IMR-90 (cell line): ENCODE measurements at regions not wholly inside any gene's neighbourhood (a gene's known extent, or its start where the extent isn't known, plus 50 kb on each side); places are given as distances from the start of the nearest gene placed in this dataset.

Source experiments
- ATAC-seq: fragments of 200-7000 bp; cut with Tn5 transposase; 2 replicates; pipeline ENCODE4 v1.9.1; 2020; ENCODE audit warnings: low read depth, mild to moderate bottlenecking, moderate library complexity
- BruUV-seq: library from RNA; stranded (reverse); fragments of 400-500 nt; replicated peaks from 2 replicates; lab custom pipeline; 2021; lab: Mats Ljungman, UMichigan
- CTCF ChIA-PET: fragments of 300-600 bp; formaldehyde crosslinking; extraction: SDS; loops from one replicate; lab custom pipeline; 2021; ENCODE audit warnings: antibody characterized with exemption; lab: Yijun Ruan, JAX
- POLR2A ChIA-PET: fragments of 300-600 bp; sonication (Branson Sonifier 250); formaldehyde crosslinking; loops from one replicate; lab custom pipeline; 2022; ENCODE audit warnings: antibody characterized with exemption; ENCODE audit not compliant: unreplicated experiment; lab: Charles Lee
- DNase-seq: peaks from one replicate; pipeline ENCODE4 v3.0.0; 2013
- H2AFZ ChIP-seq: replicated peaks from 2 replicates; pipeline ENCODE3; 2013; ENCODE audit warnings: low read length, mild to moderate bottlenecking; ENCODE audit not compliant: poor library complexity
- H2AK5ac ChIP-seq: 2 replicates; pipeline ENCODE4 v1.6.1; 2013; ENCODE audit warnings: low read depth, low read length, inconsistent platforms
- H2AK9ac ChIP-seq: replicated peaks from 2 replicates; pipeline ENCODE3; 2013; ENCODE audit warnings: mild to moderate bottlenecking, low read depth, low read length, moderate library complexity; ENCODE audit not compliant: poor library complexity
- H2BK120ac ChIP-seq: 2 replicates; pipeline ENCODE4 v1.6.1; 2013; ENCODE audit warnings: low read depth, low read length, inconsistent platforms
- H2BK15ac ChIP-seq: 3 replicates; pipeline ENCODE4 v1.6.1; 2013; ENCODE audit warnings: low read depth, low read length, inconsistent platforms
- H2BK20ac ChIP-seq: 2 replicates; pipeline ENCODE4 v1.6.1; 2013; ENCODE audit warnings: low read depth, mild to moderate bottlenecking, inconsistent platforms, low read length, moderate library complexity
- H2BK5ac ChIP-seq: 2 replicates; pipeline ENCODE4 v1.6.1; 2013; ENCODE audit warnings: mild to moderate bottlenecking, low read depth, low read length, inconsistent platforms; ENCODE audit not compliant: poor library complexity, severe bottlenecking
- H3K14ac ChIP-seq: replicated peaks from 2 replicates; pipeline ENCODE4 v1.6.1; 2013; ENCODE audit warnings: low read depth, low read length, inconsistent platforms
- H3K18ac ChIP-seq: 2 replicates; pipeline ENCODE4 v1.6.1; 2013; ENCODE audit warnings: low read depth, low read length, control low read depth
- H3K23ac ChIP-seq: 2 replicates; pipeline ENCODE4 v1.6.1; 2013; ENCODE audit warnings: low read depth, low read length, inconsistent platforms
- H3K27ac ChIP-seq: 2 replicates; pipeline ENCODE4 v1.5.1; 2013; ENCODE audit warnings: mild to moderate bottlenecking, control low read depth, low read length; ENCODE audit not compliant: insufficient read depth
- H3K27me3 ChIP-seq: 2 replicates; pipeline ENCODE4 v1.6.1; 2013; ENCODE audit warnings: low read length; ENCODE audit not compliant: control insufficient read depth, insufficient read depth
- H3K36me3 ChIP-seq: 2 replicates; pipeline ENCODE4 v1.6.1; 2013; ENCODE audit warnings: low read length, mixed read lengths; ENCODE audit not compliant: control insufficient read depth, insufficient read depth
- H3K4ac ChIP-seq: 2 replicates; pipeline ENCODE4 v1.6.1; 2013; ENCODE audit warnings: low read depth, low read length, inconsistent platforms
- H3K4me1 ChIP-seq: 2 replicates; pipeline ENCODE4 v1.6.1; 2013; ENCODE audit warnings: low read length, mixed read lengths; ENCODE audit not compliant: control insufficient read depth, insufficient read depth
- H3K4me2 ChIP-seq: 2 replicates; pipeline ENCODE4 v1.6.1; 2013; ENCODE audit warnings: low read depth, mild to moderate bottlenecking, control low read depth, low read length, moderate library complexity
- H3K4me3 ChIP-seq: 2 replicates; pipeline ENCODE4 v1.5.1; 2013; ENCODE audit warnings: low read depth, mild to moderate bottlenecking, control low read depth, low read length, moderate library complexity; ENCODE audit not compliant: insufficient read depth
- H3K56ac ChIP-seq: 2 replicates; pipeline ENCODE4 v1.6.1; 2013; ENCODE audit warnings: low read length, inconsistent platforms; ENCODE audit not compliant: insufficient read depth; ENCODE audit errors: extremely low read depth
- H3K79me1 ChIP-seq, 2 experiments: 2 replicates each; pipeline ENCODE4 v1.6.1; 2013; ENCODE audit warnings: low read length in 2 of 2, inconsistent platforms in 1 of 2, low read depth in 1 of 2
- H3K9ac ChIP-seq: 2 replicates; pipeline ENCODE4 v1.6.1; 2013; ENCODE audit warnings: low read depth, low read length, control low read depth
- H3K9me1 ChIP-seq: 2 replicates; pipeline ENCODE4 v1.6.1; 2013; ENCODE audit warnings: low read length, inconsistent platforms; ENCODE audit not compliant: insufficient read depth
- H3K9me3 ChIP-seq: 2 replicates; pipeline ENCODE4 v1.6.1; 2013; ENCODE audit warnings: low read length; ENCODE audit not compliant: control insufficient read depth, insufficient read depth
- H4K20me1 ChIP-seq: 2 replicates; pipeline ENCODE4 v1.6.1; 2013; ENCODE audit warnings: low read length, inconsistent platforms; ENCODE audit not compliant: insufficient read depth
- H4K5ac ChIP-seq: 2 replicates; pipeline ENCODE4 v1.6.1; 2013; ENCODE audit warnings: mild to moderate bottlenecking, low read depth, low read length, control low read depth
- H4K8ac ChIP-seq, 2 experiments: 2 replicates each; pipeline ENCODE4 v1.6.1; 2013; ENCODE audit warnings: low read depth in 2 of 2, low read length in 2 of 2, control low read depth in 1 of 2, inconsistent platforms in 1 of 2
- H4K91ac ChIP-seq: 2 replicates; pipeline ENCODE4 v1.6.1; 2013; ENCODE audit warnings: low read depth, low read length, inconsistent platforms; ENCODE audit not compliant: insufficient read depth
- BHLHE40 ChIP-seq: fragments of 150-350 bp; IDR thresholded peaks from 2 replicates; pipeline ENCODE4 v1.6.1; 2016; ENCODE audit warnings: mild to moderate bottlenecking, low read depth, low read length
- CEBPB ChIP-seq: IDR thresholded peaks from 2 replicates; pipeline ENCODE4 v1.6.1; 2012; ENCODE audit warnings: low read depth, low read length, improper control_type of control experiment
- CHD1 ChIP-seq: IDR thresholded peaks from 2 replicates; pipeline ENCODE4 v1.6.1; 2012; ENCODE audit warnings: low read depth, low read length, improper control_type of control experiment
- FOS ChIP-seq: fragments of 150-350 bp; IDR thresholded peaks from 2 replicates; pipeline ENCODE4 v1.6.1; 2016; ENCODE audit warnings: low read depth, low read length
- MAFK ChIP-seq: IDR thresholded peaks from 2 replicates; pipeline ENCODE4 v1.6.1; 2012; ENCODE audit warnings: low read depth, low read length, improper control_type of control experiment
- MAZ ChIP-seq: IDR thresholded peaks from 2 replicates; pipeline ENCODE4 v1.6.1; 2012; ENCODE audit warnings: low read depth, mild to moderate bottlenecking, low read length, improper control_type of control experiment, moderate library complexity, borderline replicate concordance
- MXI1 ChIP-seq: IDR thresholded peaks from 2 replicates; pipeline ENCODE4 v1.6.1; 2012; ENCODE audit warnings: low read depth, mild to moderate bottlenecking, low read length, moderate library complexity, borderline replicate concordance
- NFE2L2 ChIP-seq: fragments of 150-350 bp; IDR thresholded peaks from 2 replicates; pipeline ENCODE4 v1.6.1; 2016; ENCODE audit warnings: low read depth, mild to moderate bottlenecking, low read length
- POLR2A ChIP-seq: IDR thresholded peaks from 2 replicates; pipeline ENCODE4 v1.6.1; 2012; ENCODE audit warnings: mild to moderate bottlenecking, low read depth, low read length
- RAD21 ChIP-seq: IDR thresholded peaks from 2 replicates; pipeline ENCODE4 v1.6.1; 2012; ENCODE audit warnings: low read length, improper control_type of control experiment
- RCOR1 ChIP-seq: IDR thresholded peaks from 2 replicates; pipeline ENCODE4 v1.6.1; 2012; ENCODE audit warnings: mild to moderate bottlenecking, low read length, improper control_type of control experiment; ENCODE audit not compliant: insufficient replicate concordance
- RFX5 ChIP-seq: IDR thresholded peaks from 2 replicates; pipeline ENCODE4 v1.8.0; 2012; ENCODE audit warnings: low read depth, mild to moderate bottlenecking, low read length, moderate library complexity
- SMC3 ChIP-seq: fragments of 150-350 bp; IDR thresholded peaks from 2 replicates; pipeline ENCODE4 v1.6.1; 2016; ENCODE audit warnings: low read depth, mild to moderate bottlenecking, antibody characterized with exemption, low read length, moderate library complexity
- WGBS, 2 experiments: methylation state at CpG; one replicate each; pipeline versions ENCODE4 v1.1.5 to v1.1.7; 2013; ENCODE audit warnings: missing lambda C conversion rate in 2 of 2; ENCODE audit not compliant: insufficient read length in 1 of 2; ENCODE audit errors: extremely low coverage in 2 of 2; 5-methylcytosine and 5-hydroxymethylcytosine counted together
- dilution Hi-C: fragments of 300-500 bp; cut with HindIII; formaldehyde crosslinking; loops from one replicate; pipeline ENCODE4 v1.14.3; 2018; ENCODE audit warnings: low sequenced_read_pairs; ENCODE audit not compliant: unreplicated experiment
- in situ Hi-C: fragments of 300-500 bp; cut with MboI; formaldehyde crosslinking; loops from 3 replicates; pipeline ENCODE4 v1.14.3; 2019; ENCODE audit warnings: low sequenced_read_pairs, inconsistent platforms, mixed read lengths
- intact Hi-C: fragments of 100-400 bp; cut with micrococcal nuclease; formaldehyde crosslinking; loops from 2 replicates; pipeline ENCODE4 v1.10.0; 2022
- TF ChIP-seq, protein P1 (sequence below): conservative IDR thresholded peaks from 2 replicates; pipeline ENCODE4 v1.5.1; 2012; ENCODE audit warnings: mild to moderate bottlenecking, low read depth, low read length, improper control_type of control experiment
- TF ChIP-seq, protein P2 (sequence below): fragments of 150-350 bp; IDR thresholded peaks from 2 replicates; pipeline ENCODE4 v1.6.1; 2016; ENCODE audit warnings: low read depth, mild to moderate bottlenecking, low read length, moderate library complexity, borderline replicate concordance

DNA sequence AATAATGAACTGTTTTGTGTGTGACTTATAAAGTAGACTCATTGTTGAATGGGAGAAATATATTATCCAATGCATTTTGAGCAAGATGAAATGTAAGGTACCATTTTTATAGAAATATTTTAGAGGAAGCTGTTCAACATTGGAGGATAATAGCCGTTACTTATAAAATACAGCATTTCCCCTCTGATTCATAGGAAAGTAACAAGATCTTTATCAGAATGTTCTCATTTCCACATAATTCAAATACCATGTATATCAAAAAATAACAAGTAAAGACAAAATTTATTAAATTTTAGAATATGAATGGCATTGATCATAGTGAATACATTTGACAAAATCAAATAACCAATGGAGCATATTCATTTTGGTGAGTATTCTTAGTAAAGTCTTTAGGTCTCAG, 346.7 kb upstream of the PTGER4 start:
- WGBS, 2 experiments, result no CpG with 5 or more reads among the region's 1 CpG
- H2BK20ac ChIP-seq, result no peak overlapping the region
- no peaks in the 10 kb centered on the region for H3K9me3 ChIP-seq
- no peak overlapping the region for H3K18ac ChIP-seq
- no peak overlapping the region for H4K5ac ChIP-seq
- H3K9me1 ChIP-seq, result no peaks in the 10 kb centered on the region
- H3K27ac ChIP-seq, result no peak overlapping the region
- H4K20me1 ChIP-seq, result no peaks in the 10 kb centered on the region
- ATAC-seq (no peak), DNase-seq (no peak)
- H2BK120ac ChIP-seq, result no peak overlapping the region
- no peak overlapping the region for H3K4ac ChIP-seq
- no peak overlapping the region for H3K14ac ChIP-seq
- ChIA-PET CTCF (no interaction called here), POLR2A (no interaction called here)
- no peak overlapping the region for H3K9ac ChIP-seq
- TF ChIP-seq, protein P1, sequence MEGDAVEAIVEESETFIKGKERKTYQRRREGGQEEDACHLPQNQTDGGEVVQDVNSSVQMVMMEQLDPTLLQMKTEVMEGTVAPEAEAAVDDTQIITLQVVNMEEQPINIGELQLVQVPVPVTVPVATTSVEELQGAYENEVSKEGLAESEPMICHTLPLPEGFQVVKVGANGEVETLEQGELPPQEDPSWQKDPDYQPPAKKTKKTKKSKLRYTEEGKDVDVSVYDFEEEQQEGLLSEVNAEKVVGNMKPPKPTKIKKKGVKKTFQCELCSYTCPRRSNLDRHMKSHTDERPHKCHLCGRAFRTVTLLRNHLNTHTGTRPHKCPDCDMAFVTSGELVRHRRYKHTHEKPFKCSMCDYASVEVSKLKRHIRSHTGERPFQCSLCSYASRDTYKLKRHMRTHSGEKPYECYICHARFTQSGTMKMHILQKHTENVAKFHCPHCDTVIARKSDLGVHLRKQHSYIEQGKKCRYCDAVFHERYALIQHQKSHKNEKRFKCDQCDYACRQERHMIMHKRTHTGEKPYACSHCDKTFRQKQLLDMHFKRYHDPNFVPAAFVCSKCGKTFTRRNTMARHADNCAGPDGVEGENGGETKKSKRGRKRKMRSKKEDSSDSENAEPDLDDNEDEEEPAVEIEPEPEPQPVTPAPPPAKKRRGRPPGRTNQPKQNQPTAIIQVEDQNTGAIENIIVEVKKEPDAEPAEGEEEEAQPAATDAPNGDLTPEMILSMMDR, result no peak
- TF ChIP-seq, protein P2, sequence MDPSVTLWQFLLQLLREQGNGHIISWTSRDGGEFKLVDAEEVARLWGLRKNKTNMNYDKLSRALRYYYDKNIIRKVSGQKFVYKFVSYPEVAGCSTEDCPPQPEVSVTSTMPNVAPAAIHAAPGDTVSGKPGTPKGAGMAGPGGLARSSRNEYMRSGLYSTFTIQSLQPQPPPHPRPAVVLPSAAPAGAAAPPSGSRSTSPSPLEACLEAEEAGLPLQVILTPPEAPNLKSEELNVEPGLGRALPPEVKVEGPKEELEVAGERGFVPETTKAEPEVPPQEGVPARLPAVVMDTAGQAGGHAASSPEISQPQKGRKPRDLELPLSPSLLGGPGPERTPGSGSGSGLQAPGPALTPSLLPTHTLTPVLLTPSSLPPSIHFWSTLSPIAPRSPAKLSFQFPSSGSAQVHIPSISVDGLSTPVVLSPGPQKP, result no peak
- no peak for TF ChIP-seq CHD1
- TF ChIP-seq RCOR1, result no peak
- TF ChIP-seq RFX5, result no peak
- no peak for TF ChIP-seq SMC3
- TF ChIP-seq FOS, result no peak
- no peak for TF ChIP-seq MAZ
- no peak for TF ChIP-seq BHLHE40
- TF ChIP-seq CEBPB, result no peak
- TF ChIP-seq NFE2L2, result no peak
- no peak for TF ChIP-seq RAD21
- no peak for TF ChIP-seq POLR2A
- no peak for TF ChIP-seq MAFK
- no peak for TF ChIP-seq MXI1
- intact Hi-C loops (no loop called here), in situ Hi-C loops (no loop called here), dilution Hi-C loops (no loop called here)
- no peaks in the 10 kb centered on the region for H3K27me3 ChIP-seq
- H2BK5ac ChIP-seq, result no peak overlapping the region
- no peak overlapping the region for H4K8ac ChIP-seq
- H3K56ac ChIP-seq, result no peak overlapping the region
- no peak overlapping the region for H2AFZ ChIP-seq
- no peaks in the 10 kb centered on the region for H3K79me1 ChIP-seq
- H3K4me1 ChIP-seq, result peaks cover 4% of the 10 kb centered on the region; the same call in 1 of the 2 replicates
- H3K36me3 ChIP-seq, result no peaks in the 10 kb centered on the region
- H2AK5ac ChIP-seq, result no peak overlapping the region
- no peak overlapping the region for H3K4me3 ChIP-seq
- no TSS peak for BruUV-seq
- no peak overlapping the region for H3K23ac ChIP-seq
- no peak overlapping the region for H2BK15ac ChIP-seq
- no peak overlapping the region for H3K4me2 ChIP-seq
- H4K91ac ChIP-seq, result no peak overlapping the region
- H2AK9ac ChIP-seq, result no peak overlapping the region
